Neural cell (in vitro differentiated cells): ENCODE measurements at regions not wholly inside any gene's neighbourhood (a gene's known extent, or its start where the extent isn't known, plus 50 kb on each side); places are given as distances from the start of the nearest gene placed in this dataset.
A peak's percentile ranks its signal among the peaks of the same experiment; 100 is the strongest.

Experiments used
- H2AFZ ChIP-seq: fragments of 200-600, 300-800 bp; sonication (generic), shearing (Covaris generic); 2 replicates; pipeline ENCODE4 v1.6.0; 2014; ENCODE audit warnings: low read depth, mild to moderate bottlenecking, antibody characterized with exemption, low read length, moderate library complexity
- H3F3A ChIP-seq: fragments of 200-600 bp; shearing (Covaris generic); 2 replicates; pipeline ENCODE4 v1.6.1; 2016; ENCODE audit warnings: mild to moderate bottlenecking, moderate library complexity, mixed read lengths, antibody characterized with exemption, low read length; ENCODE audit not compliant: insufficient read depth, poor library complexity, severe bottlenecking
- H3K27ac ChIP-seq: fragments of 200-600, 300-800 bp; sonication (generic), shearing (Covaris generic); 2 replicates; pipeline ENCODE4 v1.5.1; 2014; ENCODE audit warnings: mild to moderate bottlenecking, low read length, moderate library complexity
- H3K27me3 ChIP-seq: fragments of 300-800, 200-600 bp; sonication (generic), shearing (Covaris generic); 2 replicates; pipeline ENCODE4 v1.6.0; 2014; ENCODE audit warnings: mild to moderate bottlenecking, low read depth, low read length, moderate library complexity; ENCODE audit not compliant: insufficient read depth
- H3K36me3 ChIP-seq: fragments of 300-800, 200-600 bp; sonication (generic), shearing (Covaris generic); 2 replicates; pipeline ENCODE4 v1.5.1; 2014; ENCODE audit warnings: mild to moderate bottlenecking, antibody characterized with exemption, low read length, moderate library complexity; ENCODE audit not compliant: insufficient read depth
- H3K4me2 ChIP-seq: fragments of 300-800, 200-600 bp; sonication (generic), shearing (Covaris generic); 2 replicates; pipeline ENCODE4 v1.6.0; 2014; ENCODE audit warnings: mild to moderate bottlenecking, low read length
- H3K4me3 ChIP-seq: fragments of 300-800, 200-600 bp; sonication (generic), shearing (Covaris generic); 2 replicates; pipeline ENCODE4 v1.5.1; 2014; ENCODE audit warnings: mild to moderate bottlenecking, low read length, moderate library complexity
- H3K79me2 ChIP-seq: fragments of 200-600 bp; shearing (Covaris generic); replicated peaks from 2 replicates; pipeline ENCODE4 v1.6.0; 2014; ENCODE audit warnings: mild to moderate bottlenecking, low read length, moderate library complexity; ENCODE audit not compliant: insufficient read depth
- H3K9ac ChIP-seq: fragments of 300-800, 200-600 bp; sonication (generic), shearing (Covaris generic); 2 replicates; pipeline ENCODE4 v1.6.1; 2016; ENCODE audit warnings: mild to moderate bottlenecking, low read length, mixed read lengths
- H3K9me2 ChIP-seq: fragments of 200-600 bp; shearing (Covaris generic); 2 replicates; pipeline ENCODE4 v1.6.1; 2016; ENCODE audit warnings: mild to moderate bottlenecking, low read length, mixed read lengths; ENCODE audit not compliant: insufficient read depth
- H3K9me3 ChIP-seq: fragments of 200-600, 300-800 bp; sonication (generic), shearing (Covaris generic); 2 replicates; pipeline ENCODE4 v1.6.1; 2016; ENCODE audit warnings: mild to moderate bottlenecking, mixed run types, low read length, moderate library complexity, mixed read lengths
- H4K20me1 ChIP-seq: fragments of 200-600 bp; shearing (Covaris generic); 2 replicates; pipeline ENCODE4 v1.6.1; 2016; ENCODE audit warnings: mild to moderate bottlenecking, mixed run types; ENCODE audit not compliant: insufficient read depth
- CTCF ChIP-seq: fragments of 450-650 bp; IDR thresholded peaks from 2 replicates; pipeline ENCODE4 v1.5.1; 2014; ENCODE audit warnings: antibody characterized with exemption, mild to moderate bottlenecking, moderate library complexity; ENCODE audit not compliant: poor library complexity, severe bottlenecking
- EZH2 ChIP-seq: fragments of 200-600, 300-800 bp; shearing (Covaris generic), sonication (generic); IDR thresholded peaks from 2 replicates; pipeline ENCODE4 v1.6.1; 2014; ENCODE audit warnings: antibody characterized with exemption, low read length, borderline replicate concordance, mild to moderate bottlenecking; ENCODE audit not compliant: insufficient read depth, poor library complexity, severe bottlenecking
- MXI1 ChIP-seq: fragments of 450-650 bp; conservative IDR thresholded peaks from 2 replicates; pipeline ENCODE4 v1.6.1; 2014; ENCODE audit warnings: antibody characterized with exemption, mild to moderate bottlenecking; ENCODE audit not compliant: poor library complexity, severe bottlenecking
- POLR2AphosphoS5 ChIP-seq: IDR thresholded peaks from 2 replicates; pipeline ENCODE4 v1.6.1; 2012
- RAD21 ChIP-seq: fragments of 450-650 bp; conservative IDR thresholded peaks from 2 replicates; pipeline ENCODE4 v1.6.1; 2014; ENCODE audit warnings: antibody characterized with exemption, mild to moderate bottlenecking, moderate library complexity
- SMC3 ChIP-seq: fragments of 450-650 bp; conservative IDR thresholded peaks from 2 replicates; pipeline ENCODE4 v1.6.1; 2014; ENCODE audit warnings: antibody characterized with exemption, mild to moderate bottlenecking, moderate library complexity; ENCODE audit not compliant: poor library complexity
- TAF1 ChIP-seq: IDR thresholded peaks from 2 replicates; pipeline ENCODE4 v1.6.1; 2012; ENCODE audit warnings: low read depth
- TF ChIP-seq, protein P1 (sequence below): IDR thresholded peaks from 2 replicates; pipeline ENCODE4 v1.6.1; 2012; ENCODE audit warnings: borderline replicate concordance

- H4K20me1 ChIP-seq: peaks cover 5% of the 10 kb centered on the region
- H2AFZ ChIP-seq: no peak overlapping the region
- H3K36me3 ChIP-seq: no peaks in the 10 kb centered on the region
- H3K9me3 ChIP-seq: no peaks in the 10 kb centered on the region
- no peaks in the 10 kb centered on the region for H3K27me3 ChIP-seq
- H3F3A ChIP-seq: peaks cover 11% of the 10 kb centered on the region
- H3K4me3 ChIP-seq: peak overlapping the region; percentile 68
- H3K27ac ChIP-seq: peak overlapping the region; percentile 79
- H3K9me2 ChIP-seq: no peaks in the 10 kb centered on the region
- H3K9ac ChIP-seq: peak overlapping the region; percentile 88
- TF ChIP-seq TAF1 (no peak), SMC3 (peak; percentile 74), EZH2 (no peak), CTCF (peak; percentile 87), RAD21 (peak; percentile 84), POLR2AphosphoS5 (no peak)
- TF ChIP-seq, protein P1, sequence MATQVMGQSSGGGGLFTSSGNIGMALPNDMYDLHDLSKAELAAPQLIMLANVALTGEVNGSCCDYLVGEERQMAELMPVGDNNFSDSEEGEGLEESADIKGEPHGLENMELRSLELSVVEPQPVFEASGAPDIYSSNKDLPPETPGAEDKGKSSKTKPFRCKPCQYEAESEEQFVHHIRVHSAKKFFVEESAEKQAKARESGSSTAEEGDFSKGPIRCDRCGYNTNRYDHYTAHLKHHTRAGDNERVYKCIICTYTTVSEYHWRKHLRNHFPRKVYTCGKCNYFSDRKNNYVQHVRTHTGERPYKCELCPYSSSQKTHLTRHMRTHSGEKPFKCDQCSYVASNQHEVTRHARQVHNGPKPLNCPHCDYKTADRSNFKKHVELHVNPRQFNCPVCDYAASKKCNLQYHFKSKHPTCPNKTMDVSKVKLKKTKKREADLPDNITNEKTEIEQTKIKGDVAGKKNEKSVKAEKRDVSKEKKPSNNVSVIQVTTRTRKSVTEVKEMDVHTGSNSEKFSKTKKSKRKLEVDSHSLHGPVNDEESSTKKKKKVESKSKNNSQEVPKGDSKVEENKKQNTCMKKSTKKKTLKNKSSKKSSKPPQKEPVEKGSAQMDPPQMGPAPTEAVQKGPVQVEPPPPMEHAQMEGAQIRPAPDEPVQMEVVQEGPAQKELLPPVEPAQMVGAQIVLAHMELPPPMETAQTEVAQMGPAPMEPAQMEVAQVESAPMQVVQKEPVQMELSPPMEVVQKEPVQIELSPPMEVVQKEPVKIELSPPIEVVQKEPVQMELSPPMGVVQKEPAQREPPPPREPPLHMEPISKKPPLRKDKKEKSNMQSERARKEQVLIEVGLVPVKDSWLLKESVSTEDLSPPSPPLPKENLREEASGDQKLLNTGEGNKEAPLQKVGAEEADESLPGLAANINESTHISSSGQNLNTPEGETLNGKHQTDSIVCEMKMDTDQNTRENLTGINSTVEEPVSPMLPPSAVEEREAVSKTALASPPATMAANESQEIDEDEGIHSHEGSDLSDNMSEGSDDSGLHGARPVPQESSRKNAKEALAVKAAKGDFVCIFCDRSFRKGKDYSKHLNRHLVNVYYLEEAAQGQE: no peak
- H3K4me2 ChIP-seq: peak overlapping the region; percentile 71
- H3K79me2 ChIP-seq: peaks cover 47% of the 10 kb centered on the region
These were observed 76.6 kb downstream of the NDUFS5 start for GRCh38 chr1:39102537-39103327.

DNA sequence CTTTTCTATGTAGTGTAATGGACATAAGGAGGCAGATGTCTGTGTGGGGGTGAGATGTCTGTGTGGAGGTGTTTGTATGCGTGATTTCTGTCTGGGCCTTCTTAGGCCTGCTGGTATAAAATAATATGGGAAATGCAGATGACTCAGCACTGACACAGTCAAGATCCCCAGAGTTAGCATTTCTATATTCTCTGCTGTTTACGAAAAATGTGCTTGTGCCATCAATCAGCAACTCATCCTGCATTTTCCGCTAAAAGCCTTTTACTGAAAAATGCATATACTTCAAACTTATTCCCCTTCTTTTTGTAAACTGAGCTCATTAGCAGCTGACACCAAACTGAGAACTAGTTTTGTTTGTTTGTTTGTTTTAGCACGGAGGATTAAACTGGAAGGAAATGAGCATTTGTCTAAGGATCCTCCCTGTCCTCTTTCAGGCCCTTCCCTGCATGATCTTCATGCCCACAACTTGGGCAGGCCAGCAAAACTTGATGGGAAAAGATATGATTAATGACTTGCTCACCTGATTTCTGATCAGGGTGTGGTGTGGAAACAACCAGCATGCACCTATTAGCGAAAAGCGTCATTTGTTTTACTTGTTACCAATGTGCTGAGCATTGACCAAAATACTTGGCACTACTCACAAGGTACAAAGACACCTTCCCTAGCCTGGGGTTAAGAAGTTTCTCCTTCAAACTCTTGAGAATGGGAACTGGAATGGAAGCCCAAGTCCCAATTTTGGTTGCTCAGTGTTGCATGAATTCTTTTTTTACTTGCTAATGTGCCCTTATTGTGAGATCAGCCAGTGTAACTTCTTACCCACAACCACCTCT lies 77.4 kb downstream of the NDUFS5 start:
- TF ChIP-seq MXI1 (no peak), TAF1 (no peak), POLR2AphosphoS5 (peak; percentile 8)

More for the DNA sequence above, 77.4 kb downstream of the NDUFS5 start:
- Histone ChIP-seq H4K20me1 (peaks cover 5% of the 10 kb centered on the region), H3K9ac (peak overlapping the region; percentile 88), H3F3A (peaks cover 17% of the 10 kb centered on the region), H3K4me3 (peak overlapping the region; percentile 68), H3K27me3 (no peaks in the 10 kb centered on the region), H2AFZ (no peak overlapping the region), H3K9me2 (no peaks in the 10 kb centered on the region), H3K27ac (peak overlapping the region; percentile 79), H3K36me3 (no peaks in the 10 kb centered on the region), H3K4me2 (peak overlapping the region; percentile 71), H3K9me3 (no peaks in the 10 kb centered on the region), H3K79me2 (peaks cover 56% of the 10 kb centered on the region)
